ENCODE measurements at regions not wholly inside any gene's neighbourhood (a gene's known extent, or its start where the extent isn't known, plus 50 kb on each side); places are given as distances from the start of the nearest gene placed in this dataset.

DNA sequence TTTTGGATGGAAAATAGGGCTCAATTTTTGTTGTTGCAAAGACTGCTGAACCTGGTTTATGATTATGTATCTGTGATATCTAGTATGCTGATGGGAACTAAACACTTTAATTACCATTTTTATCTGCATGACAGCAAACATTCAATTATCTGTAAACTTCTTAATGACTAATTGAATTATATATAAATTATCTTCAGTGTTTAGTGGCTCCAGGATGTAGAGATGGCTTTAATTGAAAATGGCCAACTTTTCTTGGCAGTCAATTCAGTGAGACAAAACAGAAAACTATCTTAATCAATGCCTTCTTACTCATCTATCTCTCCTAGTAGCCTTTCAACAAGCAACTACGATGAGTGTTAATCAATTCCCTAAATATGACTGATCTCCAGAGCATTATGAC is 591.3 kb downstream of the HACE1 start (continued):
- no peak for TF ChIP-seq CHD7 (IDR thresholded peaks at IDR 0.05; ENCODE audit: insufficient replicate concordance, low read length)
- TF ChIP-seq KDM5A (IDR thresholded peaks at IDR 0.05; ENCODE audit: low read length), result no peak
- no peak for TF ChIP-seq KDM4A (IDR thresholded peaks at IDR 0.05; ENCODE audit: low read depth, low read length, severe bottlenecking)
- no peak for TF ChIP-seq E2F6 (IDR thresholded peaks at IDR 0.05)

Data from H1 (cell line).